Mesendoderm (in vitro differentiated cells): ENCODE measurements at regions not wholly inside any gene's neighbourhood (a gene's known extent, or its start where the extent isn't known, plus 50 kb on each side); places are given as distances from the start of the nearest gene placed in this dataset.
"Not testable (repeated sequence)": the region's sequence is repeated elsewhere in the genome, so short reads cannot be mapped to it uniquely, and the experiment has no call there.

Experiments
- DNase-seq: peaks from one replicate; pipeline ENCODE4 v3.0.0; 2013
- H2AK5ac ChIP-seq: 2 replicates; pipeline ENCODE4 v1.6.1; 2013; ENCODE audit warnings: low read length, inconsistent platforms
- H2BK120ac ChIP-seq: 2 replicates; pipeline ENCODE4 v1.6.1; 2013; ENCODE audit warnings: low read depth, mild to moderate bottlenecking, low read length, moderate library complexity, mixed read lengths
- H2BK15ac ChIP-seq: replicated peaks from 2 replicates; pipeline ENCODE4 v1.6.1; 2013; ENCODE audit warnings: low read depth, mild to moderate bottlenecking, moderate library complexity
- H2BK5ac ChIP-seq: 2 replicates; pipeline ENCODE4 v1.6.1; 2013; ENCODE audit warnings: low read length, inconsistent platforms
- H3K18ac ChIP-seq: 2 replicates; pipeline ENCODE4 v1.6.1; 2013; ENCODE audit warnings: mild to moderate bottlenecking, low read length, mixed read lengths
- H3K23ac ChIP-seq: one replicate; pipeline ENCODE4 v1.6.1; 2013; ENCODE audit warnings: low read length
- H3K27ac ChIP-seq: 2 replicates; pipeline ENCODE4 v1.5.1; 2013; ENCODE audit warnings: low read depth, mild to moderate bottlenecking, inconsistent platforms, low read length, moderate library complexity
- H3K27me3 ChIP-seq: 2 replicates; pipeline ENCODE4 v1.6.1; 2013; ENCODE audit warnings: low read length, control low read depth, mild to moderate bottlenecking, inconsistent platforms; ENCODE audit not compliant: insufficient read depth, poor library complexity
- H3K36me3 ChIP-seq: 2 replicates; pipeline ENCODE4 v1.6.1; 2013; ENCODE audit warnings: low read length, inconsistent platforms; ENCODE audit not compliant: control insufficient read depth, insufficient read depth
- H3K4ac ChIP-seq: one replicate; pipeline ENCODE4 v1.6.1; 2013; ENCODE audit warnings: low read depth, mild to moderate bottlenecking, low read length, moderate library complexity
- H3K4me1 ChIP-seq: 2 replicates; pipeline ENCODE4 v1.6.1; 2013; ENCODE audit warnings: low read depth, low read length, inconsistent platforms; ENCODE audit not compliant: control insufficient read depth
- H3K4me2 ChIP-seq: 2 replicates; pipeline ENCODE4 v1.6.1; 2013; ENCODE audit warnings: low read length
- H3K4me3 ChIP-seq: 2 replicates; pipeline ENCODE4 v1.5.1; 2013; ENCODE audit warnings: mild to moderate bottlenecking, low read length
- H3K56ac ChIP-seq: one replicate; pipeline ENCODE4 v1.6.1; 2013; ENCODE audit warnings: low read length
- H3K79me1 ChIP-seq: 2 replicates; pipeline ENCODE4 v1.6.1; 2013; ENCODE audit warnings: low read length, inconsistent platforms
- H3K79me2 ChIP-seq: 2 replicates; pipeline ENCODE4 v1.6.1; 2013; ENCODE audit warnings: mild to moderate bottlenecking, low read length; ENCODE audit not compliant: control insufficient read depth, insufficient read depth
- H3K9ac ChIP-seq: 2 replicates; pipeline ENCODE4 v1.6.1; 2013; ENCODE audit warnings: low read length, inconsistent platforms
- H4K5ac ChIP-seq: one replicate; pipeline ENCODE4 v1.6.1; 2013; ENCODE audit warnings: low read length
- H4K8ac ChIP-seq: one replicate; pipeline ENCODE4 v1.6.1; 2013; ENCODE audit warnings: low read depth, mild to moderate bottlenecking, control low read depth, low read length, moderate library complexity
- WGBS: extraction: QIAGEN DNeasy Blood & Tissue Kit; methylation state at CpG from one replicate; pipeline ENCODE4 v1.1.7; 2013; ENCODE audit warnings: low lambda C conversion rate, missing lambda C conversion rate; ENCODE audit not compliant: insufficient coverage; ENCODE audit errors: extremely low coverage; 5-methylcytosine and 5-hydroxymethylcytosine counted together

- H3K27ac ChIP-seq = no peak overlapping the region
- WGBS = no CpG with 5 or more reads among the region's 1 CpG
- no peaks in the 10 kb centered on the region for H3K36me3 ChIP-seq
- no peaks in the 10 kb centered on the region for H3K4me1 ChIP-seq
- no peak overlapping the region for H3K18ac ChIP-seq
- DNase-seq = no peak
- H3K9ac ChIP-seq = no peak overlapping the region
- no peak overlapping the region for H3K56ac ChIP-seq
- no peak overlapping the region for H2BK15ac ChIP-seq
- no peak overlapping the region for H3K4me3 ChIP-seq
- H2AK5ac ChIP-seq = no peak overlapping the region
- no peak overlapping the region for H3K23ac ChIP-seq
- no peak overlapping the region for H4K8ac ChIP-seq
- no peaks in the 10 kb centered on the region for H3K79me1 ChIP-seq
- no peaks in the 10 kb centered on the region for H3K79me2 ChIP-seq
- H3K4me2 ChIP-seq = no peak overlapping the region
- no peak overlapping the region for H3K4ac ChIP-seq
- H2BK5ac ChIP-seq = no peak overlapping the region
- no peaks in the 10 kb centered on the region for H3K27me3 ChIP-seq
- H2BK120ac ChIP-seq = no peak overlapping the region
- no peak overlapping the region for H4K5ac ChIP-seq
Observed at GRCh38 chr3:153978006-153978405, 143.2 kb upstream of the ARHGEF26 start.

GRCh38 chr3:153979418-153980251, 141.6 kb upstream of the ARHGEF26 start:
- DNase-seq = no peak
- no peak overlapping the region for H2BK5ac ChIP-seq
- H3K36me3 ChIP-seq = no peaks in the 10 kb centered on the region
- H2BK15ac ChIP-seq = no peak overlapping the region
- H3K79me2 ChIP-seq = no peaks in the 10 kb centered on the region
- no peak overlapping the region for H3K27ac ChIP-seq
- no peaks in the 10 kb centered on the region for H3K27me3 ChIP-seq
- no peak overlapping the region for H2BK120ac ChIP-seq
- no peak overlapping the region for H3K23ac ChIP-seq
- H4K5ac ChIP-seq = no peak overlapping the region
- H3K18ac ChIP-seq = no peak overlapping the region
- no peak overlapping the region for H3K4me3 ChIP-seq
- H4K8ac ChIP-seq = no peak overlapping the region
- no peak overlapping the region for H3K56ac ChIP-seq
- H3K9ac ChIP-seq = no peak overlapping the region
- H3K79me1 ChIP-seq = no peaks in the 10 kb centered on the region
- no CpG with 5 or more reads among the region's 6 CpGs for WGBS
- H3K4me1 ChIP-seq = no peaks in the 10 kb centered on the region
- no peak overlapping the region for H3K4me2 ChIP-seq
- no peak overlapping the region for H3K4ac ChIP-seq
- no peak overlapping the region for H2AK5ac ChIP-seq

GRCh38 chr3:153980252-153980590, 141.0 kb upstream of the ARHGEF26 start:
- no peak overlapping the region for H2BK5ac ChIP-seq
- H2BK120ac ChIP-seq = no peak overlapping the region
- H3K4me3 ChIP-seq = no peak overlapping the region
- no peak overlapping the region for H2AK5ac ChIP-seq
- no peaks in the 10 kb centered on the region for H3K36me3 ChIP-seq
- no CpG with 5 or more reads among the region's 4 CpGs for WGBS
- H3K23ac ChIP-seq = no peak overlapping the region
- H3K4ac ChIP-seq = no peak overlapping the region
- no peaks in the 10 kb centered on the region for H3K79me2 ChIP-seq
- no peaks in the 10 kb centered on the region for H3K79me1 ChIP-seq
- H3K27ac ChIP-seq = no peak overlapping the region
- no peaks in the 10 kb centered on the region for H3K27me3 ChIP-seq
- no peak overlapping the region for H4K5ac ChIP-seq
- H2BK15ac ChIP-seq = no peak overlapping the region
- H3K9ac ChIP-seq = no peak overlapping the region
- H4K8ac ChIP-seq = no peak overlapping the region
- no peak overlapping the region for H3K18ac ChIP-seq
- H3K4me2 ChIP-seq = no peak overlapping the region
- peak; percentile 27 for DNase-seq
- H3K56ac ChIP-seq = peak overlapping the region; percentile 17
- H3K4me1 ChIP-seq = no peaks in the 10 kb centered on the region

GRCh38 chr3:153997364-153997763, 123.8 kb upstream of the ARHGEF26 start:
- H3K4me2 ChIP-seq, H3K36me3 ChIP-seq, H3K56ac ChIP-seq, H3K23ac ChIP-seq, H3K27ac ChIP-seq, H3K9ac ChIP-seq, H2AK5ac ChIP-seq, H3K79me1 ChIP-seq, H2BK5ac ChIP-seq, H3K27me3 ChIP-seq, H3K4ac ChIP-seq, H3K4me3 ChIP-seq, H4K8ac ChIP-seq, H3K4me1 ChIP-seq, H4K5ac ChIP-seq, H2BK15ac ChIP-seq, H3K18ac ChIP-seq, H3K79me2 ChIP-seq, H2BK120ac ChIP-seq: not testable (repeated sequence)
- DNase-seq = peak; percentile 54
- WGBS = no CpG with 5 or more reads among the region's 1 CpG

GRCh38 chr3:154003649-154004048, 117.5 kb upstream of the ARHGEF26 start:
- H3K4me1 ChIP-seq = no peaks in the 10 kb centered on the region
- H2AK5ac ChIP-seq = no peak overlapping the region
- no peak overlapping the region for H2BK120ac ChIP-seq
- no peaks in the 10 kb centered on the region for H3K27me3 ChIP-seq
- H3K4me2 ChIP-seq = no peak overlapping the region
- no peaks in the 10 kb centered on the region for H3K36me3 ChIP-seq
- H3K4ac ChIP-seq = no peak overlapping the region
- no peak overlapping the region for H3K4me3 ChIP-seq
- H3K18ac ChIP-seq = no peak overlapping the region
- H3K27ac ChIP-seq = no peak overlapping the region
- H4K8ac ChIP-seq = no peak overlapping the region
- no peak overlapping the region for H2BK5ac ChIP-seq
- no peaks in the 10 kb centered on the region for H3K79me2 ChIP-seq
- no peak overlapping the region for H3K9ac ChIP-seq
- H3K79me1 ChIP-seq = no peaks in the 10 kb centered on the region
- H3K56ac ChIP-seq = no peak overlapping the region
- DNase-seq = no peak
- no peak overlapping the region for H2BK15ac ChIP-seq
- no peak overlapping the region for H4K5ac ChIP-seq
- H3K23ac ChIP-seq = no peak overlapping the region

- Histone ChIP-seq H3K36me3 (no peaks in the 10 kb centered on the region), H4K8ac (no peak overlapping the region), H3K4me1 (no peaks in the 10 kb centered on the region), H4K5ac (no peak overlapping the region), H3K4me3 (no peak overlapping the region), H3K27ac (no peak overlapping the region), H2BK120ac (no peak overlapping the region), H3K9ac (no peak overlapping the region), H3K23ac (no peak overlapping the region), H2BK15ac (no peak overlapping the region), H3K56ac (no peak overlapping the region), H3K79me1 (no peaks in the 10 kb centered on the region), H3K27me3 (no peaks in the 10 kb centered on the region), H3K4ac (no peak overlapping the region), H3K4me2 (no peak overlapping the region), H2AK5ac (no peak overlapping the region), H3K79me2 (no peaks in the 10 kb centered on the region), H3K18ac (no peak overlapping the region), H2BK5ac (no peak overlapping the region)
- no peak for DNase-seq
- WGBS = no CpG with 5 or more reads among the region's 5 CpGs
Observed at GRCh38 chr3:154011036-154011435, 110.2 kb upstream of the ARHGEF26 start.
